CD4-positive, CD25-positive, alpha-beta regulatory T cell (primary cell): ENCODE measurements at regions not wholly inside any gene's neighbourhood (a gene's known extent, or its start where the extent isn't known, plus 50 kb on each side); places are given as distances from the start of the nearest gene placed in this dataset.
A peak's percentile ranks its signal among the peaks of the same experiment; 100 is the strongest.

Experiments used
- ATAC-seq, 2 donors: fragments of 150-1000 bp; cut with Tn5 transposase; one replicate each; pipeline ENCODE4 v1.10.0; 2021; ENCODE audit warnings: low read depth in 2 of 2, moderate number of reproducible peaks in 2 of 2, moderate library complexity in 1 of 2
- DNase-seq, 3 donors: peaks; one replicate each; pipeline versions ENCODE4 v3.0.0 to v3.0.0-alpha.2; 2012 to 2022; ENCODE audit warnings: mixed read lengths in 1 of 3
- H3K27ac ChIP-seq: one replicate; pipeline ENCODE4 v1.7.0; 2013; ENCODE audit warnings: mild to moderate bottlenecking, low read length; ENCODE audit not compliant: insufficient read depth, poor library complexity, severe bottlenecking
- H3K27me3 ChIP-seq: one replicate; pipeline ENCODE4 v1.7.0; 2013; ENCODE audit warnings: low read length; ENCODE audit not compliant: control insufficient read depth, insufficient read depth
- H3K36me3 ChIP-seq: one replicate; pipeline ENCODE4 v1.7.0; 2013; ENCODE audit warnings: mild to moderate bottlenecking, low read length, moderate library complexity; ENCODE audit not compliant: control insufficient read depth, insufficient read depth
- H3K4me1 ChIP-seq: 2 replicates; pipeline ENCODE4 v1.7.0; 2013; ENCODE audit warnings: mild to moderate bottlenecking, low read length; ENCODE audit not compliant: insufficient read depth, control insufficient read depth, poor library complexity, severe bottlenecking
- H3K4me3 ChIP-seq: one replicate; pipeline ENCODE4 v1.7.0; 2013; ENCODE audit warnings: low read depth, mild to moderate bottlenecking, low read length, moderate library complexity
- H3K9me3 ChIP-seq, 2 experiments: 1 replicate in 1 of 2; 2 replicates in 1 of 2; pipeline ENCODE4 v1.7.0; 2013; ENCODE audit warnings: low read length in 2 of 2, mild to moderate bottlenecking in 1 of 2, moderate library complexity in 1 of 2; ENCODE audit not compliant: control insufficient read depth in 2 of 2
- H3K27ac Mint-ChIP-seq, 3 donors: one replicate each; pipeline ENCODE4 v1.8.0; 2020 to 2022; ENCODE audit warnings: mild to moderate bottlenecking in 3 of 3, mixed read lengths in 3 of 3, moderate library complexity in 2 of 3
- H3K27me3 Mint-ChIP-seq: one replicate; pipeline ENCODE4 v1.8.0; 2022; ENCODE audit warnings: mild to moderate bottlenecking, mixed read lengths
- H3K36me3 Mint-ChIP-seq: one replicate; pipeline ENCODE4 v1.8.0; 2020; ENCODE audit warnings: mixed read lengths
- H3K4me1 Mint-ChIP-seq, 4 donors: one replicate each; pipeline ENCODE4 v1.8.0; 2020 to 2022; ENCODE audit warnings: mixed read lengths in 4 of 4, mild to moderate bottlenecking in 1 of 4
- H3K4me3 Mint-ChIP-seq, 4 donors: one replicate each; pipeline ENCODE4 v1.8.0; 2020 to 2022; ENCODE audit warnings: mild to moderate bottlenecking in 4 of 4, mixed read lengths in 4 of 4, moderate library complexity in 3 of 4
- H3K9me3 Mint-ChIP-seq, 7 donors: one replicate each; pipeline ENCODE4 v1.8.0; 2020 to 2022; ENCODE audit warnings: mixed read lengths in 7 of 7, mild to moderate bottlenecking in 3 of 7, moderate library complexity in 2 of 7

DNA sequence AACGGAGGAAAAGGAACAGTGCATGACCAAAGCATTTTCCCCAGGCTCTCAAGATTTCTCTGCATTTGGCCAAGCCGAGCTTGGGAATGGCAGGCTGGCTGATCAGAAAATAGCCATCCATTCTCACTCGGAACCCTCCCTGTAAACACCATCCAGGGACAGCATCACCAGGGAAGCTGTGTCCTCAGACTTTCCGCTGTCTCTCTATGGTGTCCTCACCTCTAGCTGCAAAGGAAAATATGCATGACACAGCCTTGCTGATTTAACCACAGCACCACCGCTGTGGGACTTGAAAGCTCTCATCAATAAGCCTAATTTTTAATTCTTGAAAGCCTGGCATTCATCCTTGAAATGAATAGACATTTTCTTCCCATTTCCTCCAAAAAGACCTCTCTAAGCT lies 311.7 kb downstream of the EIPR1 start:
- H3K4me1 Mint-ChIP-seq = no peaks in the 10 kb centered on the region
- no peak overlapping the region for H3K27ac Mint-ChIP-seq
- no peak overlapping the region for H3K4me3 Mint-ChIP-seq
- Histone ChIP-seq H3K4me3 (no peak overlapping the region), H3K4me1 (no peaks in the 10 kb centered on the region), H3K36me3 (no peaks in the 10 kb centered on the region), H3K9me3 (no peaks in the 10 kb centered on the region), H3K27me3 (no peaks in the 10 kb centered on the region), H3K27ac (no peak overlapping the region)
- H3K9me3 Mint-ChIP-seq = no peaks in the 10 kb centered on the region
- no peaks in the 10 kb centered on the region for H3K27me3 Mint-ChIP-seq
- DNase-seq (no peak), ATAC-seq (no peak)
- H3K36me3 Mint-ChIP-seq = no peaks in the 10 kb centered on the region

GRCh38 chr2:3062476-3063260 lies 314.9 kb downstream of the EIPR1 start:
- Histone ChIP-seq H3K27ac (no peak overlapping the region), H3K4me1 (no peaks in the 10 kb centered on the region), H3K27me3 (no peaks in the 10 kb centered on the region), H3K36me3 (no peaks in the 10 kb centered on the region), H3K9me3 (no peaks in the 10 kb centered on the region), H3K4me3 (no peak overlapping the region)
- H3K36me3 Mint-ChIP-seq = no peaks in the 10 kb centered on the region
- ATAC-seq (no peak), DNase-seq (no peak)
- H3K27me3 Mint-ChIP-seq = no peaks in the 10 kb centered on the region
- H3K27ac Mint-ChIP-seq = no peak overlapping the region
- no peak overlapping the region for H3K4me3 Mint-ChIP-seq
- H3K4me1 Mint-ChIP-seq = no peaks in the 10 kb centered on the region
- peaks cover 0 to 3% (median under 1%) of the 10 kb centered on the region in 7 donors for H3K9me3 Mint-ChIP-seq

DNA sequence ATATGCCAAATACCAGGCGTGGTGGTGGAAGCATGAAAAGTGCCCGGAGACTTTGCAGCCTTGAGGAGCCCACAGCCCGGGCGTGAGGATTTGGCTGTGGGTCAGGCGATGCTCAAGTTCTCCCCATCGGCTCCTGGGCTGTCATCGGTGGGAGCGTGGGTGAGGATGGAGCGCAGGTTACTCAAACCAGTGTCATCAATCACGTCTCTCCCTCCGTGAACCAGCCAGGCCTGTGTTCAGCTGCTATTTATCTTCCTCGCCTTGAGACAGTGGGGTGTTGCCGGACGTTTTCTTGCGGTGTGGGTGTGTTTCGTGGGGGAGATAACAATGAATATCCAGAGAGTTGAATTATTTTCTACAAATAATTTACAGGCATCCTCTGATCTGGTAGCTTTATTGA lies 317.6 kb downstream of the EIPR1 start:
- Histone ChIP-seq H3K27ac (no peak overlapping the region), H3K4me3 (no peak overlapping the region), H3K4me1 (no peaks in the 10 kb centered on the region), H3K9me3 (no peaks in the 10 kb centered on the region), H3K27me3 (no peaks in the 10 kb centered on the region), H3K36me3 (no peaks in the 10 kb centered on the region)
- ATAC-seq (no peak), DNase-seq (no peak)
- no peak overlapping the region for H3K27ac Mint-ChIP-seq
- no peak overlapping the region for H3K4me3 Mint-ChIP-seq
- peaks cover 0 to 7% (median 4%) of the 10 kb centered on the region in 7 donors for H3K9me3 Mint-ChIP-seq
- H3K27me3 Mint-ChIP-seq = no peaks in the 10 kb centered on the region
- H3K4me1 Mint-ChIP-seq = no peaks in the 10 kb centered on the region
- H3K36me3 Mint-ChIP-seq = no peaks in the 10 kb centered on the region

GRCh38 chr2:3059141-3059925 lies 318.3 kb downstream of the EIPR1 start:
- Mint-ChIP-seq H3K27me3 (no peaks in the 10 kb centered on the region), H3K4me1 (no peaks in the 10 kb centered on the region), H3K27ac (no peak overlapping the region), H3K36me3 (no peaks in the 10 kb centered on the region), H3K4me3 (no peak overlapping the region), H3K9me3 (peaks cover 0 to 7% (median 4%) of the 10 kb centered on the region in 7 donors)
- DNase-seq (no peak), ATAC-seq (no peak)
- no peak overlapping the region for H3K4me3 ChIP-seq
- no peaks in the 10 kb centered on the region for H3K4me1 ChIP-seq
- no peaks in the 10 kb centered on the region for H3K9me3 ChIP-seq
- H3K27ac ChIP-seq = no peak overlapping the region
- H3K36me3 ChIP-seq = no peaks in the 10 kb centered on the region
- H3K27me3 ChIP-seq = no peaks in the 10 kb centered on the region

DNA sequence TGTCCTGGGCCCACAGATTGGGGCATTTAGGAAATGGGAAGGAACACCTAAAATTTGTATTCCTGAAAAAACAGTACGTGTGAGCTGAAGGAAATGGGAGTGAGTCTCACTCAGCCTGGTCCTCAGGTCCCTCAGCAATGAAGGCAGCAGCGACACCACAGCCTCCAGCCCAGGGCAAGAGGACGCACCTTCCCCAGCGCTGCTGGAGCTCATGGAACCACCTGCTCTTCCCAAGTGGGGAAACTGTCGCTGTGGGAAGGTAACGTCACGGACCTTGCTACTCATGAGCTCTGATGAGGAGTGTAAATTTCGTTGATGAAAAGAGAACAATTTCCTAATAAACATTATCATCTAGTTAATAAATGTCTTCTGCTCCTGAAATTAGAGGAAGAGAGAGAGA lies 323.6 kb downstream of the EIPR1 start:
- Histone ChIP-seq H3K27me3 (no peaks in the 10 kb centered on the region), H3K36me3 (no peaks in the 10 kb centered on the region), H3K27ac (no peak overlapping the region), H3K9me3 (no peaks in the 10 kb centered on the region), H3K4me3 (no peak overlapping the region), H3K4me1 (no peaks in the 10 kb centered on the region)
- peaks cover 0 to 7% (median 4%) of the 10 kb centered on the region in 7 donors for H3K9me3 Mint-ChIP-seq
- H3K4me3 Mint-ChIP-seq = no peak overlapping the region
- no peaks in the 10 kb centered on the region for H3K36me3 Mint-ChIP-seq
- no peak for DNase-seq
- no peak overlapping the region for H3K27ac Mint-ChIP-seq
- no peak for ATAC-seq
- H3K4me1 Mint-ChIP-seq = no peaks in the 10 kb centered on the region
- no peaks in the 10 kb centered on the region for H3K27me3 Mint-ChIP-seq

DNA sequence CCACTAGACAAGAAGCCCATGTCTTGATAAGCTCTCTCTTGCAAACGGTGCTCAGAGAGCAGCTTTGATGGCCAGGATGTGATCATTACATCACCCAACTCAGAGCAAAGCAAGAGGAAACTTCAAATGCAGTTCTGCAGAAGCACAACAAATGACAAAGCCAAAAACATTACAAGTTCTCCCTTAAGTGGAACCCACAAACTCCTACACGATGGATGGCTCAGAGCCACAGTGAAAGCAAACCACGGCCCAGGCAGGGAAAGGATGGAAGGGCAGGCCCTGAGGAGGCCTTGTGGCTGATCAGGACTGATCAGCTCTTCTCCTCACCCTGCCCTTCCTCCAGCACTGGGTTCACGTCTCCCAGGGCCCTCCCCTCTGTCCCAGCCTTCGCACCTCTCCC lies 326.4 kb downstream of the EIPR1 start:
- ATAC-seq = no peak
- Histone ChIP-seq H3K36me3 (no peaks in the 10 kb centered on the region), H3K27me3 (no peaks in the 10 kb centered on the region), H3K27ac (no peak overlapping the region), H3K9me3 (no peaks in the 10 kb centered on the region), H3K4me1 (no peaks in the 10 kb centered on the region), H3K4me3 (no peak overlapping the region)
- H3K36me3 Mint-ChIP-seq = no peaks in the 10 kb centered on the region
- no peaks in the 10 kb centered on the region for H3K27me3 Mint-ChIP-seq
- no peak overlapping the region for H3K4me3 Mint-ChIP-seq
- H3K4me1 Mint-ChIP-seq = no peaks in the 10 kb centered on the region
- DNase-seq = peak in 1 of 3 donors; percentile 1
- H3K9me3 Mint-ChIP-seq = no peaks in the 10 kb centered on the region
- H3K27ac Mint-ChIP-seq = no peak overlapping the region

GRCh38 chr2:3046170-3046865 lies 331.3 kb downstream of the EIPR1 start:
- H3K9me3 Mint-ChIP-seq = peaks cover 0 to 1% (median 0%) of the 10 kb centered on the region in 7 donors
- H3K4me1 Mint-ChIP-seq = no peaks in the 10 kb centered on the region
- no peaks in the 10 kb centered on the region for H3K9me3 ChIP-seq
- H3K27me3 Mint-ChIP-seq = no peaks in the 10 kb centered on the region
- no peaks in the 10 kb centered on the region for H3K27me3 ChIP-seq
- H3K27ac Mint-ChIP-seq = no peak overlapping the region
- no peaks in the 10 kb centered on the region for H3K36me3 Mint-ChIP-seq
- no peak overlapping the region for H3K4me3 Mint-ChIP-seq
- H3K36me3 ChIP-seq = no peaks in the 10 kb centered on the region
- no peaks in the 10 kb centered on the region for H3K4me1 ChIP-seq
- ATAC-seq (no peak), DNase-seq (no peak)
- H3K27ac ChIP-seq = no peak overlapping the region
- H3K4me3 ChIP-seq = no peak overlapping the region
